ENCODE measurements at regions not wholly inside any gene's neighbourhood (a gene's known extent, or its start where the extent isn't known, plus 50 kb on each side); places are given as distances from the start of the nearest gene placed in this dataset.

DNA sequence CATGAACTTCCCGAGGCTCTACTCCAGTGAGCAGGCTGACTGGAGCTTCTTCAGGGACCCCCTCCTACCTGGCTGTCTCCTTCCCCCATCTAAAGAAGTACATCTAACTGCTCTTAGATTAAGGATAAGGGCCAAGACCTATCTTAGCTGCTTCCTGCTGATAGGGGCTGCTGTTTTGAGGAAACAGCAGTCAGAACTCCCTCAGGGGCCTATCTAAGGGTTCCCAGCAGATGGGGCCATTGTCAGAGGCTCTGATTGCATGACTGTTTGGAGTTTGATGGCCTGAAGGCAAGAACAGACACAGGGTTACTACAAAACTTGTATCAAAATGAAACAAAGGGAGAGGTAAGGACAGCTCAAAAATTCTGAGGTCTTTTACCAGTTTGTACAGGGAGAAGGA lies 2636.9 kb upstream of the PCDH20 start:
- no peak for TF ChIP-seq CTCF (IDR thresholded peaks at IDR 0.05)
- TF ChIP-seq POLR2AphosphoS5 (IDR thresholded peaks at IDR 0.05): no peak

Data from gastroesophageal sphincter (tissue), 3 donors.